ENCODE measurements at regions not wholly inside any gene's neighbourhood (a gene's known extent, or its start where the extent isn't known, plus 50 kb on each side); places are given as distances from the start of the nearest gene placed in this dataset.

DNA sequence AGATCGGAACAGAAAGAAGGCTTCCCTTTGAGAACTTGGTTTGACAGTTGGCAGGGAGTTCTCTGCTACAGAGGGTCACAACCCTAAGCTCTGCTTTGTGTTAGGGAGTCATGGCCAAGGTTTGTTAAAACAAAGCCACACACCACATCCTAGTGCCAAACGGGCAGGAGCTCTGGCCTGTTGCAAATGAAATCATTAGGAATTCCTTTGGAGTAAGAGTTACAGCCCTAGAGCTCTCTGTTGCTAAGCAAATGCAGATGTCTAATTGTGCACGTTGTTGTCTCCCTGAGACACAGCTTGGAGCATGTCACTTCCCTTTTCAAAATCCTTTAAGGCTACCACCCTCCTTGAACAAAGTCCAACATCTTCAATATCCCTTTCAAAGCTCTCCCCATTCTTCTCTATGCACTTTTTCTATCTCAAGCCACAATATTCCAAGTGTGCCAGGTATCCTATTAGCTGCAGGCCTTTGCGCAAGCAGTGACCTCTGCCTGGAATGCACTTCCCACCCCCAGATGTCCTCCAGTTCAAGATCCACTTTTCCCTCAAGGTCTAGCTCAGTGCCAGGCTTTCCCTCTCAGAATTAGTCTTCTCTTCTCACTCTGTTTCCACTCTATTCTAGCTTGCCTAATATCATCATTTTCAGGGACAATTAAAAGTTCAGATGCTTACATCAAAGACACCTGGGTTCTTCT is 253.7 kb upstream of the POU2AF2 start:
- no peak for TF ChIP-seq CTCF (IDR thresholded peaks at IDR 0.05 in 4 of 5, conservative IDR thresholded peaks at IDR 0.05 in 1 of 5)
- no peak for TF ChIP-seq POLR2A (IDR thresholded peaks at IDR 0.05)
